Frontal cortex (tissue), 3 donors: ENCODE measurements at regions not wholly inside any gene's neighbourhood (a gene's known extent, or its start where the extent isn't known, plus 50 kb on each side); places are given as distances from the start of the nearest gene placed in this dataset.
A peak's percentile ranks its signal among the peaks of the same experiment; 100 is the strongest.

Experiments
- DNase-seq, 2 donors: peaks; one replicate each; pipeline ENCODE4 v3.0.0; 2012; ENCODE audit warnings: low spot score in 2 of 2
- FAIRE-seq: peaks from 2 replicates; lab custom pipeline; 2012; peaks lifted over from hg19 to GRCh38; lab: Jason Lieb, UNC
- donor health status: control.
- donor health status: control.
- donor health status: control.

GRCh38 chr5:61678966-61679365 is 346.9 kb downstream of the ZSWIM6 start:
- DNase-seq (no peak), FAIRE-seq (no peak)

GRCh38 chr5:61679562-61679961 is 347.5 kb downstream of the ZSWIM6 start:
- DNase-seq (no peak), FAIRE-seq (no peak)

DNA sequence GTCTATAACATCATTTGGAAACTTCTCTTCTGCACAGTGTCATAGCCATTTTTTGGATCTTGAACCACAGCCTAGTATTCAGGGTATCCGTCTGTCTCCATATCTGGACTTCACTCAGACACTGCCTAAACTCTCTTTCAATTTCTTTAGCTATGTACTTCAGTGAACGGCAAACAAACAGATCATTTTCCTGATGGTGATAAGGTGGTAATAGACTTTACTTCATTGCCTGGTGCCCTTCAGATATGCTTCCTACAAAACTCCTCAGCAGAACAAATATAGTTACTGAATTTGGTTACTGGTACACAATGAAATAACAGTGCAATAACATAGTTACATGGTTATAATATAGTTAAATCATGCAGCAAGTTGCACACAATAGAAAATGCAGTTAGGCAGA is 348.2 kb downstream of the ZSWIM6 start:
- no peak for FAIRE-seq
- DNase-seq = no peak

- FAIRE-seq (no peak), DNase-seq (no peak)
Observed at GRCh38 chr5:61683148-61683547, 351.1 kb downstream of the ZSWIM6 start.

DNA sequence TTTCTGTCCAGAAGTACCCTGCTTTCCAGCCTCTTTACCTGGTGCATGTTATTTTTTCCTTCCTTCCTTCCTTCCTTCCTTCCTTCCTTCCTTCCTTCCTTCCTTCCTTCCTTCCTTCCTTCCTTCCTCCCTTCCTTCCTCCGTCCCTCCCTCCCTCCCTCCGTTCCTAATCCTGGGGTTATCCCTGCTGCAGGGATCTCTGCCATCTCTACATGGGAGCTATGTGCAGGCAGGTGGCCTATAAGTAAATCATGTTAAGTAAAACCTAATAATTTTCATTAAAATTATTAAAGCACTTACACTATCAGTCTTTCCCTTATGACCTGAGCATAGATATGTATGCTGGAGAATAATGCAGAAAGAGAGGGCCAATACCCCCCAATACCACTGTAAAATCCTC is 351.9 kb downstream of the ZSWIM6 start:
- FAIRE-seq = no peak
- DNase-seq = no peak

GRCh38 chr5:61686491-61687257 is 354.6 kb downstream of the ZSWIM6 start:
- no peak for FAIRE-seq
- no peak for DNase-seq

- FAIRE-seq (no peak), DNase-seq (no peak)
Observed at GRCh38 chr5:61687371-61687770, 355.3 kb downstream of the ZSWIM6 start.

- DNase-seq (no peak), FAIRE-seq (no peak)
Observed at GRCh38 chr5:61689153-61689846, 357.2 kb downstream of the ZSWIM6 start.

GRCh38 chr5:61697809-61698558 is 365.9 kb downstream of the ZSWIM6 start:
- FAIRE-seq (no peak), DNase-seq (no peak)

- no peak for FAIRE-seq
- DNase-seq = peak in 1 of 2 donors; percentile 14
Observed at GRCh38 chr5:61701877-61702602, 370.0 kb downstream of the ZSWIM6 start.

GRCh38 chr5:61702784-61703183 is 370.7 kb downstream of the ZSWIM6 start:
- DNase-seq (no peak), FAIRE-seq (no peak)

DNA sequence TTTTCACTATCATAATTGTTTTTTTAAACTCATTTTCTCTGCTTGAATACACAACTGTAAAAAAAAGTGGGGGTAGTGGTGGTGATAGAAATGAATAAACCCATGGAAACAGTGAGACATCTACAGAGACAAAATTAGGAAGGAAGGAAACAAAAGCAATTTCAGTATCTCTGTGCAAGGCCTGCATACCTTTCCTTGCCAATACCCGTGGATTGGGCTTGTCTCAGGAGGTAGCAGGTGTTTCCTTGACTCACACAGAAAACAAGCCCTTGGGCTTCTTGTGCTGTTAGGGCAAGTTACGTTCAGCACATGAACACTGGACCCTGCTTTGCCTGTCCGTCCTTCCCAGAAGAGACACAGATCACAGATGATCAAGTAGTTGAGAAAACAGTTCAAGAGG is 372.2 kb downstream of the ZSWIM6 start:
- no peak for DNase-seq
- FAIRE-seq = no peak

GRCh38 chr5:61706751-61707150 is 374.7 kb downstream of the ZSWIM6 start:
- DNase-seq (no peak), FAIRE-seq (no peak)

DNA sequence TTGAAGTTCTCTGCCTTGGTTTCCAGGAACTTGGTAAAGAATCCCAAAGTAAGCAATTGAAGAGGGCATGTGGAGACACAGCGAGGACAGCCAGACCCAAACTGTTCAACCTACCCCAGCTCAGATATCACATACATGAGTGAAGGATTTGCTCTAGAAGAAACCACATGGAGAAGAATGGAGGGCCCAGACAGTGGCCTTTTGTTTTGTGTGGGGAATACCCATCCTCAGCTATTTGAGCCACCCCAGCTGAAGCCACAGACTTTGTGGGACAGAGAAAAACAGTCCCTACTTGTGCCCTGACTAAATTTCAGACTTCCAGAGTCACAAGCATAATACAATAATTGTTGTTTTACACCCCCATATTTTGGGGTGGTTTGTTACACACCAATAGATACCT is 387.1 kb downstream of the ZSWIM6 start:
- FAIRE-seq (no peak), DNase-seq (no peak)

- FAIRE-seq = no peak
- DNase-seq = no peak
Observed at GRCh38 chr5:61720829-61721228, 388.8 kb downstream of the ZSWIM6 start.

GRCh38 chr5:61724102-61724501 is 392.0 kb downstream of the ZSWIM6 start:
- no peak for FAIRE-seq
- DNase-seq = no peak

DNA sequence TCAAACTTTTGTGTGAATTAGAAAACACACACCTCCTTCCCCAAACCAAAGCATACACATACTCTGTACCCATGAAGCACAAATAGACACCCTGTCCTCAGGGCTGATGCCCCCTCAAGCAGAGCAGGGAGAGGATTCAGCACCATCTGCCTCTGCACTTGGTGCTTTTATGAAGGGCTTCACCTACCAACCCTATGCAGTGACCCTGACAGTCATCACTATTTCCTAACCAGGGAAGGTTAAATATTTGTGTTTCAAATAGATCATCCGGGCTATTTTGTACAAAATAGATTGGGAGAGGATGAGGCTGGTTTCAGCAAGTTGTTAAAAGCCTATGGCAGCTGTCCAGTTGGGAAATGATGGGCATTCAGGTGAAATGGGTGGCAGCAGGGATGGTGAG is 396.2 kb downstream of the ZSWIM6 start:
- FAIRE-seq = no peak
- no peak for DNase-seq

GRCh38 chr5:61730866-61731265 is 398.8 kb downstream of the ZSWIM6 start:
- FAIRE-seq (no peak), DNase-seq (no peak)

DNA sequence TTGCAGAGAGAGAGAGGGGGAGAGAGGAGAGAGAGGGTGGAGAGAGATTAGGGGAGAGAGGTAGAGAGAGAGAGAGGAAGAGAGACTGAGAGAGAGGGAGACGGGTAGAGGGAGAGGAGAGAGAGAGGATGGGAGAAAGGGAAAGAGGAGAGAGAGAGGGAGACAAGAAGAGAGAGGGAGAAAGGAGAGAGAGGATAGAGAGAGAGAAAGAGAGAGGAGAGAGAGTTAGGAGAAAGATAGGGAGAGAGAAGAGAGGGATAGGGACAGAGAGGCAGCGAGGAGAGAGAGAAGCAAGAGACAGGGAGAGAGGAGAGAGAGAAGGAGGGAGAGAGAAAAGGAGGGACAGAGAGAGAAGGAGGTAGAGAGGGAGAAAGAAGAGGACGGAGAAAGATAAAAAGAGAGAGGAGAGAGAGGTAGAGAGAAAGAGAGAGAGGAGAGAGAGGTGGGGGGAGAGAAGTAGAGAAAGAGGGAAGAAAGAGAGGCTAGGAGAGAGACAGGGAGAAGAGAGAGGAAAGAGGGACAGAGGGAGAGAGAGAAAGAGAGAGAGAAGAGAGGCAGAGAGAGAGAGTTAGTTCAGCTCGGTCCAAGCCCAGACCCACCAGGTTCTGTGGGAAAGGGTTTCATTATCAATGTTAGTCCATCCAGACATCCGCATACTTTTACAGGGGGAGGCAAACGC is 399.3 kb downstream of the ZSWIM6 start:
- DNase-seq = no peak
- no peak for FAIRE-seq

DNA sequence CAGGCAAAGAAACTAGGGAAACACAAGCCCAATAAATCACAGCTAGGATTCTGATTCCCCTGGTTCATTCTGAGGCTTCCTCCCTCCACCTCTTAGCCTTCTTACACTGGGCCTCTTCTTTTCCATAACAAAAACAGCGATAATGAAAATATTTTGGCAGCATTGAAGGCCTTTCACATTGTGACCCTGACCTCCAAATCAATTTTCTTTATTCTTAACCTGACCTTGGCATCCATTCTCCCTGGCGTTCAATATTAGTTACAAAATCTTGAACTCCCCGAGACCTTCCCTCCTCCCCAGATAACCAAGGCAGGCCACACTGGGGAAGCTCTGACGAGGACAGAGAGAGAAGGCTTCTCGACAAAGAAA is 399.9 kb downstream of the ZSWIM6 start:
- FAIRE-seq = no peak
- DNase-seq = no peak
